ENCODE measurements at regions not wholly inside any gene's neighbourhood (a gene's known extent, or its start where the extent isn't known, plus 50 kb on each side); places are given as distances from the start of the nearest gene placed in this dataset.
"Not testable (repeated sequence)": the region's sequence is repeated elsewhere in the genome, so short reads cannot be mapped to it uniquely, and the experiment has no call there.

DNA sequence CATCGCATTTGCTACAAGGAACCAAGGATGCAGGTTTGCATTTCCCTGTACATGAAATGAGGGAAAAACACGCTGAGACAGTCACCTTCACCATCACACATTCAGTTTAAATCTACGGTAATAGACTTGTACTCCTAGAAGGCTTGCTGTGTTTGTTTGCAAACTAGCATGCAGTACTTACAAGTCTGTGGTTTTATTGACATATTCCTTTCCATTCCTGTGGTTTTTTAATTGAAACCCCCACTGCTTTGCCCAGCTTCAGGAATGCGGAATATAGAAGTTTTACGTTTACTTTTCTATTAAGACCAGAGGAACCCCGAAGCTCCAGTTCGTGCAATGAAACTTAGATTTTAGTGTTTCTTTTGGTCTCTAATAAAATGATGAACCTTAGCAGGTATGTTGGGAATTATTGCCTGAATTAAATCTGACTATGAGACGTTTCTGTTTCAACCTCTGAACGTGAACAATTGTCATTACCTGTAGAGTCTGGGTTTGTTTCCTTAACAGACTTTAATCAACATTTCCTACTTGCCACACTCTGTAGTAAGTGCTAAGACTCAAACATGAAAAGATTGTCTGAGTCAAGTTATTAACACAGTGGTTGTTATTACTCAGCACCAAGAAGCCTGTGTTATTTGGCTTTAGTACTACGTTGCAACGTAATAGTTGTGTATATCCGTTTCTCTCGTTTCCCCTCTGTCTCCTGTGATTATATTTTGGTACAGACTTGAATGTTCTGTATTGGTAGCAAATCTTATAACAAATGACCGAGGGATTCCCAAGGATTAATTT is 793.3 kb upstream of the GOT2 start:
- ATAC-seq (no peak), DNase-seq (no peak)
- H3K27ac Mint-ChIP-seq = no peak overlapping the region
- no peaks in the 10 kb centered on the region for H3K4me1 Mint-ChIP-seq
- no peaks in the 10 kb centered on the region for H3K27me3 Mint-ChIP-seq
- peaks cover 0 to 3% (median 0%) of the 10 kb centered on the region in 9 donors for H3K9me3 Mint-ChIP-seq
- POLR2A ChIA-PET = no interaction called here
- no peaks in the 10 kb centered on the region for H3K36me3 Mint-ChIP-seq
- no peak overlapping the region for H3K4me3 Mint-ChIP-seq

DNA sequence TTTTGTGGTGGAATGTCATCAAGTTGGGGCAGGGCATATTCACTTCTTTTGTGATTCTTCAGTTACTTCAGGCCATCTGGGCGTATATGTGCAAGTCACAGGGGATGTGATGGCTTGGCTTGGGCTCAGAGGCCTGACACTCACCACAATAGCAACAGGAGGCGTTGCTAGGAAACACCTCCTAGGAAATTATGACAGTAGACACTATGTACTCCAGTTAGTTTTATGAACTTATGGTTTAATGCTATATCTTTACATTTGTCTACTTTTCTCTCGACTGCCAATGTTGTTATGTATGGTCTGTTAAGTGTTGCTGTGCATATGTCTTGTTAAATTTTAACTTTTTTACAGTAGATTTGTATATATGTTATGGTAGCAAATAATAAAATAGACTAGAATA is 788.7 kb upstream of the GOT2 start:
- Mint-ChIP-seq H3K4me1 (no peaks in the 10 kb centered on the region), H3K27ac (no peak overlapping the region), H3K9me3 (peaks cover 0 to 33% (median 6%) of the 10 kb centered on the region in 9 donors), H3K36me3 (no peaks in the 10 kb centered on the region), H3K27me3 (peaks cover 0 to 8% (median 0%) of the 10 kb centered on the region in 5 donors), H3K4me3 (no peak overlapping the region)
- no peak for ATAC-seq
- no peak for DNase-seq
- POLR2A ChIA-PET = no interaction called here

DNA sequence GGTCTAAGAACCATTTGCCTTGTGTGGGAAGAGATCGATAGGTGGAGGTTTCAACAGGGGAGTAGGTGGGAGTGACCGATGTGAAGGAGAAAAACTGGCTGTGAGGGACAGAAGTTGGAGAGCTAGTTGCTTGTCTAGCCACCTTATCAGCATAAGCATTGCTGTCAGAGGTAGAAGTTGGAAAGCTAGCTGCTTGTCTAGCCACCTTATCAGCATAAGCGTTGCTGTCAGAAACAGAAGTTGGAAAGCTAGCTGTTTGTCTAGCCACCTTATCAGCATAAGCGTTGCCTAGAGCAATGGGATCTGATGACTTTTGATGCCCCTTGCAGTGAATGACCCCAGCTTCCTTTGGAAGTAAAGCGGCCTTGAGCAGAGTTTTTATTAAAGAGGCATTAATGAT is 784.6 kb upstream of the GOT2 start:
- POLR2A ChIA-PET = not testable (repeated sequence)

DNA sequence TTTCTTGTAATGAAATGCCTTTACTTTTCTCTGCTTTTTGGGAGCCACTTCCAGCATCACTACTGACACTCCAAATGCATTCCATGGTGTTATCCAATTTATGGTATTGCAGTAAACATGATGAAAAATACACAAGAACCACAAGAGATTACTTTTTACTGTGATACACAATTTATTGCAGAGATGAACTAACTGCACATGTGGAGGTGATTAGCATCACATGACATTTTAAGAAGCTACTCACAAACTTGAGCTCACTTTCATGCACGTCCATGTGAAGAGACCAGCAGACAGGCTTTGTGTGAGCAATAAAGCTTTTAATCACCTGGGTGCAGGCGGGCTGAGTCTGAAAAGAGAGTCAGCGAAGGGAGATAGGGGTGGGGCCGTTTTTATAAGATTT is 780.5 kb upstream of the GOT2 start:
- no peak for ATAC-seq
- Mint-ChIP-seq H3K9me3 (peaks cover 4 to 51% (median 14%) of the 10 kb centered on the region in 9 donors), H3K4me1 (no peaks in the 10 kb centered on the region), H3K27ac (no peak overlapping the region), H3K36me3 (no peaks in the 10 kb centered on the region), H3K27me3 (peaks cover 0 to 4% (median 0%) of the 10 kb centered on the region in 5 donors), H3K4me3 (no peak overlapping the region)
- POLR2A ChIA-PET = no interaction called here
- DNase-seq = no peak

More for the DNA sequence above, 784.6 kb upstream of the GOT2 start:
- H3K27ac Mint-ChIP-seq, H3K4me3 Mint-ChIP-seq, H3K4me1 Mint-ChIP-seq, DNase-seq, ATAC-seq, H3K36me3 Mint-ChIP-seq: not testable (repeated sequence)
- Mint-ChIP-seq H3K9me3 (peaks cover 2 to 59% (median 18%) of the 10 kb centered on the region in 9 donors), H3K27me3 (peaks cover 0 to 13% (median 0%) of the 10 kb centered on the region in 5 donors)

DNA sequence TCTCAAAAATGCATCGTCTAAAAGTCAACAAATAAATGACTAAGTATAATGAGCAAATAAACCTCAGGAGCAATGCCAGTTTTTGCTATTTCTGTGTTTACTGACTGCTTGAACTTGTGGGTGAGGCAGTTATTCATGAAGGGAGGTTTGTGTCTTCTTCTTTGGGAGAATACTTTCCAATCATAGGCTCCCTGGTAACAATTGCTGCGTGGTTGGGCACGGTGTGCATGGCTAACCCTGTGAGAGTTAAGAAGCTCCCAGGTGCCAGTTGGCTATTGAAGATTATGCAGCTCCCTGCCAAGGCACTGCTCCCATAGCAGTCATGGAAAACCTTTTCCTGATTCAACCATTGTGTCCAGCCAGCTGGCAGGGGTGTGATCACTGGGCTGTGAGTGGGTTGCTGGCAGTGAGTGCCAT is 775.9 kb upstream of the GOT2 start:
- H3K27ac Mint-ChIP-seq = no peak overlapping the region
- H3K4me3 Mint-ChIP-seq = no peak overlapping the region
- DNase-seq = no peak
- POLR2A ChIA-PET = no interaction called here
- H3K27me3 Mint-ChIP-seq = peaks cover 0 to 1% (median 0%) of the 10 kb centered on the region in 5 donors
- no peaks in the 10 kb centered on the region for H3K36me3 Mint-ChIP-seq
- peaks cover 0 to 24% (median 2%) of the 10 kb centered on the region in 9 donors for H3K9me3 Mint-ChIP-seq
- H3K4me1 Mint-ChIP-seq = no peaks in the 10 kb centered on the region
- ATAC-seq = no peak

DNA sequence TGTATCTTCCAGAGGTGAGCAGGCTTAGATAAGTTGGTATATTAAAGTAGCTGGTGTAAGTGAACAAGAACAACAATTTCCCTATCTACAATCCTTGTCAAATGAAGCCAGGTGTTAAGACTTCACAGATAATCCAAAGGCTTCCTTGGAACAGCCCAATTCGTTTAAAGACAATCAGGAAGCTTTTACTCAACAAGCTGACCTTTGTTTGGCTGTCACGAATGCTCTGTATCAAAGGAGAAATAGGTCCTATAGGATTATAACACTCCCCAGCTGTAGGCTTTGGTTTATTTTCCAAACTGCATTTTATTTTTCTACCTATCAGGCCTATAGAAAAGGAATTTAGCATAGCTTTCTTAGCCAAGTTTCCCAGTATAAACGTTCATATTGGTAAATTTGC is 766.5 kb upstream of the GOT2 start:
- no peaks in the 10 kb centered on the region for H3K36me3 Mint-ChIP-seq
- H3K4me3 Mint-ChIP-seq = no peak overlapping the region
- no peak for ATAC-seq
- POLR2A ChIA-PET = no interaction called here
- H3K4me1 Mint-ChIP-seq = no peaks in the 10 kb centered on the region
- DNase-seq = no peak
- H3K27ac Mint-ChIP-seq = no peak overlapping the region
- H3K27me3 Mint-ChIP-seq = peaks cover 0 to 3% (median 0%) of the 10 kb centered on the region in 5 donors
- H3K9me3 Mint-ChIP-seq = peaks cover 0 to 17% (median 0%) of the 10 kb centered on the region in 9 donors

DNA sequence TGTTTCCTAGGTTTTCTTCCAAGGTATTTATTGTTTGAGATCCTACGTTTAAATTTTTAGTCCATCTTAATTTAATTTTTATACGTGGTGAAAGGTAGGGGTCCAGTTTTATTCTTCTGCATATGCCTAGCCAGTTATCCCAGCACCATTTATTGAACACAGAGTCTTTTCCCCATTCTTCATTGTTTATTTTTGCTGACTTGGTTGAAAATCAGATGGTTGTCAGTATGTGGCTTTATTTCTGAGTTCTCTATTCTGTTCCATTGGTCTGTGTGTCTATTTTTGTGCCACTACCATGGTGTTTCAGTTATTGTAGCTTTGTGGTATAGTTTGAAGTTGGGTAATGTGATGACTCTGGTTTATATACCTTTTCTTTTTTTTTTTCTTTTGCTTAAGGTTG is 753.0 kb upstream of the GOT2 start:
- peaks cover 0 to 14% (median 5%) of the 10 kb centered on the region in 9 donors for H3K9me3 Mint-ChIP-seq
- peaks cover 0 to 2% (median 0%) of the 10 kb centered on the region in 3 donors for H3K36me3 Mint-ChIP-seq
- no peaks in the 10 kb centered on the region for H3K4me1 Mint-ChIP-seq
- H3K27me3 Mint-ChIP-seq = peaks cover 0 to 1% (median 0%) of the 10 kb centered on the region in 5 donors
- H3K27ac Mint-ChIP-seq = no peak overlapping the region
- POLR2A ChIA-PET = no interaction called here
- H3K4me3 Mint-ChIP-seq = no peak overlapping the region
- DNase-seq (no peak), ATAC-seq (no peak)

DNA sequence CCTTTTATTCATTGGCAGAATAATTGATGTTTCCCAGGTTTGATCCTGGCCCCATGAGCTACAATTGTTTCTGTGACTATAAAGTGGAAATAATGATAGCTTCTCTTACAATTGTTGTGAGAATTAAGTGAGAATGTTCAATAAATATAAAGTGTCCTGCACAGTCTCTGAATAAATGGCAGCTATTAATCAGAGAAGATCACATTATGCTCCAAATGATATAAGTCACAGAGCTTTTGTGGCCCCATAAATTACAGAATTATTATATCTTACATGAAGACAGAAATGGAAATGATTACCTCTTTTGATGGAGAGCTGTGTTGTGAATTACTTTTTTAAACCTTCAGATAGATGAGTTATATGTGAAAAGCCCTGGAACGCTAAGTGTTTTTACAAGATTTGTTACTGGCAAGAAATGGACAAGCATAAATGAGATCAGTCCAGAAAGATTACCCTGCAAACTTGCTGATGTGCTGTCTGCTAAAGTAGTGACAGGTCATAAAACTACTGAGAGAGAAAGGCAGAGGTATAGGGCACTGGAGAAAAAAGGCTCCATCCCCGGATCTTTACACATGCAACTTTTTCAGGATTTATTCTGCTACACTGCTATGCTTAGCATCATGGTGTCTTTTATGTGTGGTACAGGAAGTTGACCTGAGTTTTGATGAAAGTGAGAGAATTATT is 750.9 kb upstream of the GOT2 start:
- ATAC-seq (no peak), DNase-seq (no peak)
- H3K4me1 Mint-ChIP-seq = no peaks in the 10 kb centered on the region
- H3K9me3 Mint-ChIP-seq = peaks cover 2 to 12% (median 5%) of the 10 kb centered on the region in 9 donors
- peaks cover 0 to 2% (median 0%) of the 10 kb centered on the region in 3 donors for H3K36me3 Mint-ChIP-seq
- peaks cover 0 to 1% (median 0%) of the 10 kb centered on the region in 5 donors for H3K27me3 Mint-ChIP-seq
- H3K27ac Mint-ChIP-seq = no peak overlapping the region
- POLR2A ChIA-PET = no interaction called here
- no peak overlapping the region for H3K4me3 Mint-ChIP-seq

DNA sequence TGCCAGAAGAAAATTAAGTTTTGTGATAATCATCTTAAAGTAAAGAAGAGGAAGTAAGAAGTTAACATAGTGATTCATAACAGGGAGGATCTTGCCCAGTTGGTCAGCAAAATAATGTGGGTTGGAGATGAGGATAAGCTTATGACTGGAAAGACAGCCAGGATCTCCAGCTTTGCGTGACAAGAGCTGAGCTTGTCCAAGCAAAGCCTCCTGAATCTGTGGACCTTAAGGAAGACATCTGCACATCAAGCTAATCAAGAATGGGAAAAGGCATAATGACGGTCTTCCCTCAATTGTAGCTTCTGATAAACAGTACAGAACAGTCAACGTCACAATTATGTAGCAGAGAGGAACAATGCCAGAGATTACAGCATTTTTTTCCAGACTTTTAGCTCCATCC is 744.7 kb upstream of the GOT2 start:
- Mint-ChIP-seq H3K36me3 (no peaks in the 10 kb centered on the region), H3K4me3 (no peak overlapping the region), H3K9me3 (peaks cover 0 to 16% (median 5%) of the 10 kb centered on the region in 9 donors), H3K27ac (no peak overlapping the region), H3K27me3 (no peaks in the 10 kb centered on the region), H3K4me1 (no peaks in the 10 kb centered on the region)
- DNase-seq = no peak
- POLR2A ChIA-PET = no interaction called here
- ATAC-seq = no peak

DNA sequence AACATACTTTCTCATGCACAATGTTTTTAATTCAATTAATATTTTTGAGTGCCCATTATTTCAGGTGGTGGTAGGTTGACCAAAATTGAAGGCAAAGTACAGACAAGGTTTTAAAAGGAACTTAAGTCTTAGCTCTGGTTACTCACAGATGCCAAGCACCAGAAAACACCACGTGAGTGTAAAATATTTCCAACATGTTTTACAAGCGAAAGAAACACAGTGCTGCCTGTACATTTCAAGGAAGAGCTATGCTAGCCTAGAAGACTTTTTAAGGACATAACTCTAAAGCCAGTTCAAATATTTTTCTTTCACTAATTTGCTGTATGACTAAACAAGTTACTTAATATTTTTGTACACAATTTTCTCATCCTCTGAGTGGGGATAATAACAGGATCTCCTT is 736.4 kb upstream of the GOT2 start:
- DNase-seq (no peak), ATAC-seq (no peak)
- POLR2A ChIA-PET = no interaction called here
- H3K4me3 Mint-ChIP-seq = no peak overlapping the region
- H3K27ac Mint-ChIP-seq = no peak overlapping the region
- peaks cover 0 to 17% (median 5%) of the 10 kb centered on the region in 9 donors for H3K9me3 Mint-ChIP-seq
- peaks cover 0 to 2% (median 0%) of the 10 kb centered on the region in 5 donors for H3K27me3 Mint-ChIP-seq
- H3K4me1 Mint-ChIP-seq = no peaks in the 10 kb centered on the region
- peaks cover 0 to 4% (median 0%) of the 10 kb centered on the region in 3 donors for H3K36me3 Mint-ChIP-seq

DNA sequence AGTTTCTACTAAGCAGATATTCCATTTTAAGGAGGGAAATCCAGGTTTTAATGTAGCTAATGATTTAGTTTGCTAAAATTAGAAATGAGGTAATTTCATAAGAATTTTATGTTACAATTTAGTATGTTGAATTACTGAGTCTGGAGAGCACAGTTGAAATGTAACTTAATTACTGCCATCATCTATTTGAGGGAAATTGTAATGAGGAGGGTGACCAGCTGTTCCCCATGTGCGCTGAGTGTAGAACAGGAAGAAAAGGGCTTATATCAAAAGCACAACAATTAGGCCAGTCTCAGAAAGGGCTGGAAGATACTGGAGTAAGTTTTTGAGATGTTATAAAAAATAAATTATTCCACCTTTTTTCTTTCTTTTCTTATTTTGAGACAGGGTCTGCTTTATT is 735.1 kb upstream of the GOT2 start:
- DNase-seq = no peak
- Mint-ChIP-seq H3K27ac (no peak overlapping the region), H3K9me3 (peaks cover 0 to 13% (median 0%) of the 10 kb centered on the region in 9 donors), H3K36me3 (peaks cover 0 to 4% (median 0%) of the 10 kb centered on the region in 3 donors), H3K4me3 (no peak overlapping the region), H3K4me1 (no peaks in the 10 kb centered on the region), H3K27me3 (peaks cover 0 to 2% (median 0%) of the 10 kb centered on the region in 5 donors)
- no peak for ATAC-seq
- POLR2A ChIA-PET = no interaction called here

DNA sequence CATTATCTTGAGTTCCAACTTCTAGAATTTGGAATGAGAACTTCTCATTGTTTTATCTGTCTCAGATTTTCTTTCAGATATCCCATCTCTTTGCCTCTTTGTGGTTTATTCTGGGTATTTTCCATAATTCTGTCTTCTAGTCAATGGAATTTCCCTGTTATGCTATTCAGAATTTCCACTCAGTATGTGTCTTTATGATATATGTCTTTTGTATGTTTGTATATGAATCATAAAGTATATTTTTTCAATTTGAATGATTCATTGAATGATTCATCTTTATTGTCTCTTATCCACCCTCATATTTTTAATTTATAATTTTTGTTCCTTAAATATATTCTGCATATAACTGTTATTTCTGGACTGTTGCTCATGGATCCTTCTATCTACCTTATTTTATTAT is 729.7 kb upstream of the GOT2 start:
- POLR2A ChIA-PET = no interaction called here
- H3K4me1 Mint-ChIP-seq = no peaks in the 10 kb centered on the region
- ATAC-seq (no peak), DNase-seq (no peak)
- H3K36me3 Mint-ChIP-seq = peaks cover 0 to under 1% (median 0%) of the 10 kb centered on the region in 3 donors
- no peak overlapping the region for H3K27ac Mint-ChIP-seq
- H3K27me3 Mint-ChIP-seq = no peaks in the 10 kb centered on the region
- peaks cover 0 to 8% (median 0%) of the 10 kb centered on the region in 9 donors for H3K9me3 Mint-ChIP-seq
- H3K4me3 Mint-ChIP-seq = no peak overlapping the region

DNA sequence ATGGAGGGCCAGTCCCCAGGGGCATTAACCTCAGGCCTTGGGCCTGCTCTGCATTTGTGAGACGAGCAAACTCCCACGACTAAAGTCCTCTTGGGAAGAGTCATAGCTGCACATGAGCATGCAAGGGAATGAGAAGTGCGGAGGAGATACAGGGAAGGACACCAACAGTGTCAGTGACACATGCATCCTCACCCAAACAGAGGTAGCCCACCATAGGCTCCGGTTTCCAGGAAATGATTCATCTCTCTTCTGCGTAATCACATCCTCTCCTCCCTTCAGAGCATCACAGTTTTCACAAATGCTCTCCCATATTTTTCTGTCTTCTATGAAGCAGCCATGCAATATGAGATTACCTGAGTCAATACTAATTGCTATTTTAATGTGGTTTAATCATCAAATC is 725.7 kb upstream of the GOT2 start:
- Mint-ChIP-seq H3K9me3 (peaks cover 0 to 3% (median 0%) of the 10 kb centered on the region in 9 donors), H3K27ac (no peak overlapping the region), H3K36me3 (peaks cover 0 to under 1% (median 0%) of the 10 kb centered on the region in 3 donors), H3K27me3 (no peaks in the 10 kb centered on the region), H3K4me3 (no peak overlapping the region), H3K4me1 (no peaks in the 10 kb centered on the region)
- no peak for DNase-seq
- POLR2A ChIA-PET = no interaction called here
- ATAC-seq = no peak

Measured in naive thymus-derived CD8-positive, alpha-beta T cell (primary cell).